Stimulated activated CD8-positive, alpha-beta memory T cell treated with anti-CD3 and anti-CD28 coated beads, Interleukin-4, amount 100 ng/mL, for 1 hour (primary cell): ENCODE measurements at regions not wholly inside any gene's neighbourhood (a gene's known extent, or its start where the extent isn't known, plus 50 kb on each side); places are given as distances from the start of the nearest gene placed in this dataset.
"Not testable (repeated sequence)": the region's sequence is repeated elsewhere in the genome, so short reads cannot be mapped to it uniquely, and the experiment has no call there.

ENCODE experiments used
- DNase-seq, 2 donors: peaks; one replicate each; pipeline ENCODE4 v3.0.0-alpha.2; 2020; ENCODE audit warnings: low read depth in 2 of 2, low spot score in 1 of 2

DNA sequence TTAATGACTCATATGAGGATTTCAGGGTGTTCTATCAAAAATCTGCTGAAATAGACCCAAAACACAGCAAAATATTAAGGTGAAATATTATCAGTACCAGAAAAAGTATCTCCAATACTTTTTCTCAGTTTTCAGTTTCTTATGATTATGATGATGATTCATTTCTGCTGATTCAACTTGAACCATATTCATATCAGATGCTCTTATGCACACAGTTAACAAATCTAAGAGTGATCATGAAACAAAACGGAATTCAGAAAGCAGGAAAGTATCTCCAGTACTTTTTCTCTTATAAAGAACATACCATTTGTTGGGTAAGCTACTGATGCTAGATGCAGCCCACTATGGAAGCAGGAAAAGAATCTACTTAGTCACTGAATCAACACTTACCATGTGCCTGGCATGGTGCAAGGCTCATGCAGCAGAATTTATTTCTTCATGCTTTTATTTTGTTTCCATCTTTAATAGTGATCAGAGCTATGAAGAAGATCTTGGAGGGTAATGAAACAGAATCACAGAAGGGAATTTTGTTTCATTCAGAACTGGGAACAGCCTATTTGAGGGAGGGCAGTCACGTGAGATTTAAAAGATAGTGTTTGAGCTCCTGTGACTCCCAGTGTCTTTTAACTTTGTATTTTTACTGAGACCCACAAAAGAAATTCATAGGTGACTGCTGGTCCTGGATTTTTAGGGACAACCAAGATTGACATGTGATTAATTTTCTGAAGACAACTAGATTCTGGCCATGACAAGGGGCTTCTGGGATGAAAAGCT is 480.6 kb downstream of the SETD4 start:
- DNase-seq: no peak

DNA sequence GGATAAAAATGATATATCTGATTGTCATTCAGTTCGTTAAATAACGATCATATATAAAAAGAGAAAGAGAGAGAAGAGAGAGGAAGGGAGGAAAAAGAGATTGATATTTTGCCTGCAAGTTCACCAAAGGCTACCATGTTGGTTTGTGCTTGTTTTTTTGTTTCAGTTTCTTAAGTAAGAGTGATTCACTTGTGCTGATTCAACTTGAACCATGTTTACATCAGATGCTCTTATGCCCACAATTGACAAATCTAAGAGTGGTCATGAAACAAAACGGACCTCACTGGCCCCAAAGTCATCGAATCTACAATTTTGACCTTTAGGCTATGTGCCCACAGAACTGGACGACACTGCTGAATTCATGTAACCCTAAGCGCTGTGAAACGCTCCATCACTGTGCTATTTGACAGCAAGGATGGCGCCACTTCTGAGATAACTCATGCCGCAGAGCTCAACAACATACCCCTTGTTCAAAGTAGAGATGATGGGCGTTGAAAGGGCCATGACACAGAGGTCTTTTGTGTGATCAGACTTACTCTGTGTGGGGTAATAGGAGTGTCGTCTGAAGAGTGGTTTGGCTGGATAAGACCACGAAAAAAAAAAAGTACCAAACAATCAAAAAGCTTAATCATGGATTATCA is 481.4 kb downstream of the SETD4 start:
- DNase-seq: no peak

DNA sequence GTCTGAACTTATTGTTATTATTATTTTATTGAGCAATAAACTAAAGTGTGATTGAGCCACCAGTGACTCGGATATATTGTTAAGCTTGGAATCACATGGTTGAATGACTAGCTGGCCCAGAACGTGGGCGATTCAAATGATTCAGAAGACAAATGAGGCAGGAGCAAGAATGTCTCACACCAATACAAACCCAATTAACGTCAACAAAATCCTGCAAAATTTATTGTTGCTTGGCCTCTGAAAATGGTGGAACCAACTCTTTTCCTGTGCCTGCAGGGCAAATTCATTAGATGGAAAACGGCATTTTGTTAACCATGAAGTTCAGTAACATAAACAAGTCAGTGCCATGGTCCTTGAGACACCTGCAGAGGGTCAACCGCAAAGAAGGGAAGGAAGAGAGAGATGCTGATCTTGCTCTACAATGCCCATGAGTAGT is 482.0 kb downstream of the SETD4 start:
- DNase-seq: no peak

DNA sequence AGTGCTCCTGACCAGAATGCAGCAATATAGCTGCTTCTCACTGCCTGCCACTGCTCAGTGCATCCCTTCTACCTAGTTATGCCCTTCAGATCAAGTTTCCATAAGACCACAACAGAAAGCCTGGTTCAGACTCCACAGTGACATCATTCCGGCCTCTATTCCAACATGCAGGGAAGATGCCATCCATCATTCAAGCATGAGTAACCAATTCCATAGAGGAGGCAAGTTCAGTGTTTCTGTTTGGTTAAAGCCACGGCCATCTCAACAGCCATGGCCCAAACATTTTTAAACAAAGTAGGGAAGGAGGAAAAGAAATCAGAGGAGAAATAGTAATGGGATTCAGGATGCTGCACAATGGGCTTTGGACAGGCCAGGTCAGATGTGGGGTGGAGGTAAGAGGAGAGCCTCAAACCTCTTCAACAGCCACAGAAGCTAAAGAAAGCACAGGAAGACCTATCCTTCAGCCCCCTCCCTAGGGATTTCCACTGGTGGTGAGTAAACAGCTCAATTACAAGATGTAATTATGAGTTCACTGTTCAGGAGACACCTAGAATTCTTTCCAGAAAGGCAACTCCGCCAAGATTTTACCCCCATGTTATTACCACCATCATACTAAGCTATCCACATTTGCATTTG is 484.9 kb downstream of the SETD4 start:
- no peak for DNase-seq

DNA sequence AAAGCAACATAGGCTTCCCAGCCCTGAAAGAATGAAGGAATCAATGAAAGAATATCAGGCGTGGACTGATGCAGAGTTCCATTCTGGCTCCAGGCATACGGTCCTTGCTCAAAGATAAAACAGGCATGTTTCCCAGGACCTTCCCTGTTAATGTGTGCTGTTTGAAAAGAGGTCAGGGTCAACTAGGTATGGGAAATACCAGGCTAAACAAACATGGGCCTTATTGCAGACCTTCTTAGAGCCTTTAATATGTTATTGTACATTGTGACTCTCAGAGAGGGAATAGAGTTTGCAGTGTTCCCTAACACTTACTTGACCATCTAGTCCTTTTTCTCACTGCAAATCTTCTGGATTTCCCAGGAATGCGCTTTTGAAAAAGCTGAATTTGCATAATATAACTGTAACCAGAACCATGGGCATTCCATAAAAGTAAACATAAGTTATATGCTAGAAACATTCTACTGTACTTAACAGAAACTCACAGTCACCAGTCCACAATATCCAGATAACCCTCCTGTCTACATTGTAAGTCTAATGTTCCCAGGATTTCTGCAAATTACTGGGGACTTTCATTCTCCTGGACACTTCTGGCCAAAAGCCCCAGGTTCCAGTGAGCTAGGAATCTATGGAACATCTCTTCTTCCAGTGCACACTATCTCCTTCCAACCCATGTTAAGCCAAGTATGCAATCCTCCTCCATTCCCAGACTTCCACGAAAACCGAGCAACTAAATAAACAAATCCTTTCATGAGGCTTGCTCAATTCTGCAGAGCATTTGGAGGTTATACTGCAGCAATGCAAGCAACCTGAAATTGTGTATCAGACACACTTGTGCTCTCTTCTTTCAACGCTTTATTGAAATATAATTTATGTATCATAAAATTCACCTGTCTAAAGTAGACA is 486.6 kb downstream of the SETD4 start:
- no peak for DNase-seq

DNA sequence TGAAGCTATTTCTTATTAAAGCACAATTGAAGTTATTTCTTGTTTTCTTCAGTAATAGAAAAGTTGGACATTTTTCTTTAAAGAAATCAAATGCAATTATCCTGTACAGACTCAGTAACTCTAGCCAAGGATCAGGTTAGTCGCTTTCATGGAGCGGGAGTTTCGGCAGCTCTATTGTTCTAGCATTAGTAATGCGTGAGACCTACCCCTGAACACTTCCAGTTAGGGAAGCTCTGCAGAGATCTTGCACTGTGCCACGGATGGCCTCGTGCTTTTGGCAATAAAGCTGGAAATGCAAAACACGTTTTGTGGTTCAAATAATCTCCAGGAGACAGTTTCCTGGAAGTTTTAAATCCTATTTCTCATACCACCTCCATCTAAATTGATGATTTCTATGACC is 488.4 kb downstream of the SETD4 start:
- no peak for DNase-seq

DNA sequence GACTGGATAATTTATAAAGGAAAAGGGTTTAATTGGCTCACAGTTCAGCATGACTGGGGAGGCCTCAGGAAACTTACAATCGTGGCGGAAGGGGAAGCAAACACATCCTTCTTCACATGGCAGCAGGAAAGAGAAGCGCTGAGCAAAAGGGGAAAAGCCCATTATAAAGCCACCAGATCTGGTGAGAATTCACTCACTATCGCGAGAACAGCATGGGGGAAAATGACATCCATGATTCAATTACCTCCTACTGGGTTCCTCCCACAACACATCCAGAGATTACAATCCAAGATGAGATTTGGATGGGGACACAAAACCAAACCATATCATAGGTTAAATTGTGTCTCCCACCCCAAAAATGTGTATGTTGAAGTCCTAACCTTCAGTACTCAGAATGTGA is 491.7 kb downstream of the SETD4 start:
- no peak for DNase-seq

DNA sequence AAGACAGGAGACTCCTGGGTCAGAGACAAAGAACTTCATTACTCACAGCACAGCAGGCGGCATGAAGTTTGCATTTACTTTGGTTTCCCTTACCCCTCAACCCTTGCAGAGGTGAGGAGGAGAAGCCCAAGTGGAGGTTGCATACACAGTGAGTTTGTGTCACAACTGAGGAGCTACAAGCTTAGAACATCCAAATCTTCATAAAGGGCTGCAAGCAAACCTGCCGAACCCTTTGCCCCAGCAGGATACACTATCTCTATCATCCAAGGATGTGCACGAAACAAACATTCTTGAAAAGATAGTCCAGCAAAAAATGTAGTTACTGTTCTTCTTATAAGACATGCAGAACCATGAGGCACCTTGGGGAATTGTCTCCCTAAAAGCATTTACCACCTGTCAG is 493.5 kb downstream of the SETD4 start:
- DNase-seq: no peak

DNA sequence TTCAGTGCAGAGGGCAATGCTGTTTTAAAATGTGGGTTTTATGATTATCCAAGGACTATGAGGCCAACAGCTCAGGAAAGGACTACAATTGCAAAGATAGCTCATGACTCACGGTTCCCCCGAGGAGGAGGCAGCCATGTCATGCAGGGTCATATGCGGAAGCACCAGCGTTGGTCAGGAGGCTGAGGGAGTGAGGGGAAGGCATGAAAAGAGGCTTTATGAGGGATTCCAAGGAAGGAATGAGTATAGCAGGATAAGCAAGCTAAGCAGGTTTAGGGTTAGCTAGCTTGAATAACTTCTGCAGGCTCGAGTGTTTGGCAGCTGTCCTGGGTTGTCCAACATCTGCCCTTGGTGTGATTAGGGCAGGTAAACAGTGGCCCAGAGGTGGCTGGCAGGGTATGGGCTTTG is 495.1 kb downstream of the SETD4 start:
- no peak for DNase-seq

DNA sequence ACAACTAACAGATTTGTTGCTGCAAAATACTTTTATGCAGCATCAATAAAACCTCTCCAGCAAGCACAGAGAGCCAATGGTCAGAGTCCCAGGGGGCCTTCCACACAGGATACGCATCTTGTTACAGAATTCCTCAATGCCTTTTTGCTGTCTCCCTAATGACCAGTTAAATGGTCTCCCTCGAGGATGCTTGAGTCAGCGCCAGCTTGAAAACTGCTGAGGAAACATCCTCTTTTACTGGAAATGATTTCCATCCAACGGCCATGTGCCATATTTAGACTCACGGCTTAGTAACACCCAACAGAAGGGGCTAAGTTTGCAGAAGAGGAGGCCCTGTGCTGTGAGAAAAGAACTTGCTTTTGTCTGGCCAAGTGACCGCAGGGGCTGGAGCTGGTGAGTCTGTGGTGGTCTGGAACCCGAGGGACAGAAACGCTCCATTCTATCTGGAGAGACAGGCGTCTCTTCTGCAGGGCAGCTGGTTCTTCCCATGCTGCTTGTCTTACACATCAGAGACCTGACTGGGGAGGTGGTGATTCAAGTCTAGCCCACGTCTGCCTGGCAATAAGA is 496.4 kb downstream of the SETD4 start:
- DNase-seq: no peak

DNA sequence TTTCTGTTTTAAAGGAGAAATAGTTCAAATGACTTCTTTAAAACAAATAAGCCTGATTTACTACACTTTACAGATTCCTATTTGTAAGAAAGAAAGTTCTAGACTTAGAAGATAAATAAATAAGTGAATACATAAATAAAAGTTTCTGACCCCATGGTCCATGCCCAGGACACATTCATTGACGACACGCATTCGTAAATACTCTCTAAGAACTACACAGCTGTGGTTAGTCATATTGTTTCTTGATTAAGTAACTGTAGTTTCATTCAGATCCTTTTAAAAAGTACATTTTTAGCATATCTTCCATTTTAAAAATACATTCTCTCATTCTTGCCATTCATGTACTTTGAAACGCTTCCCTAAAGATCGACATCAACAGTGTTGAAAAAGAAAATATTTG is 497.4 kb downstream of the SETD4 start:
- DNase-seq: no peak

DNA sequence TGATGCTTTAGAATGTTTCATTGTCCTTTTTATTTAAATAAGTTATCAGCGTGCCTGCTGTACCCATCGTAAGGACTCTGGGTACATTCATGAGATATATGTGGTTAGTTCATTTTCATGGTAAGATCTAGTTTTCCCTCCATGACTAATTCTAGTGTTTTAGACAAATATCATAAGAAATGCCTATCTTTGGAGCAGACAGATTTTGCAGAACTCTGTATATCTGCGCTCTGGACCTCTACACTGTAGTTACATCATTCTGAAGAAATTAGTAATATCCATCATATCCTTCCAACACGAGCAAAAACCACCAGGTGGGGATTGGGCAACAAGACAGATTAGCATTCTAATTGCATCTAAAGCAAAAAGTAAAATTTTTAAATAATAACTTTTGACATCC is 499.2 kb downstream of the SETD4 start:
- DNase-seq: no peak

DNA sequence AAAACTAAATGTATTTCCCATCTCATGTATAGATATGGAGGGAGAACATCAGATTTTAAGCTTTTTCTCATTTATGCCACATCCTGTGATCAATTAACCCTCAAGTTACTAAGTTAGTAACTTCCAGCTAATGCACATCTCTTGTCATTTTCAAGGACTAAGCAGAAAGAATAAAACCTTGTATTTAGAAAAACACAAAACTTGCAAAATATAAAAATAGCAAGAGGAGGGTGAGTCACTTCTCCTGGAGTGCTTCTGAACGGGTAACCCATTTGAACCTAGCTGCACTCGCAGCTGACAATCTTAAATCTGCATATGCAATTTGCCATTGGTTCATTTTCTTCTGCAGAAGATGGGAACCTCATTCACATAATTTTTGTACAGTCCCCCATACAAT is 500.5 kb downstream of the SETD4 start:
- no peak for DNase-seq

DNA sequence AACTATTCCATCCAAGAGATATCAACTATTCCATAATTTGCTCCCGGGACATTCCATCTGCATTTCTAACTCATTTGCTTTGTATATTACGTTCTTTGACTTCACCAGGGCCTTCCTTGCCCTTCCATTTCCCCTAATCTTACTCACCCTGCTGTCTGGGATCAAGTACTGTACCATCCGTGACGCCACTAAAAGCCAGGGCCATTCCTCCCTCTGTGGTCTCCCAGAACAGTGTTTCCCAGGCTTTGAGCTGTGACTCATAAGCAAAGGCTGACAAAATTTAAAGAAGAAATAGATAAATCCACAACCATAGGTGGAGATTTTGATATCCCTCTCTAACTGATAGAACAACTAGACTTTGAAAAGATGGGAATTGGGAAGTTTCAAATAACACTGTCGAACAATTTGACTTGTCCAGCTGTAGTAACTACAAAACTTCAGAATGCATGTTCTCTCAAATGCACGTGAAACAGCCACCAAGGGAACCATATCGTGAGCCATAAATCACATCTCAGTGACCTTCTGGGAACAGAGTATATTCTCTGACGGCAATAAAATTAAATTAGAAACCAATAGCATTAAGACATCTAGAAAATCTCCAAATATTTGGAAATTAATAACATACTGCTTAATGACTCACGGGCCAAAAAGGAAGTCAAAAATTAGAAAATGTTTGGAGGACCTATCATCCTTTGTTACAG is 501.0 kb downstream of the SETD4 start:
- no peak for DNase-seq

DNA sequence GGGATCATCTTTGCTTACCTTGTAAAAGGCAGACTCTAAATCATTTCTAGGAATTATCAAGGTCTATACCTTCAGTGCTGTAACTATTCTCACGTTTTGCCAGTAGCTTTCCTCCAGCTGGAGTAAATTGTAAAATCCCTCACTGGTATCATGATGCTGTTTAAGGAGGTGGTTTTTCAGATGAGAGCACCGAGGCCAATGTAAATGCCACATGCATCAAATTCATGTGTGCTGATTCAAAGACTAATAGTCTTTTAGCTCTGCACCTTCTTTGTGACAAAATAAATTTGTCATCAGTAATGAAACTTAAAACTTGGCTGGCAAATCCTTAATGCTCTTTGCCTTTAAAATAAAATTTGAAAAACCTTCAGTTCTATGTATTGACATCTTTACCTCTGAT is 503.8 kb downstream of the SETD4 start:
- DNase-seq: no peak

DNA sequence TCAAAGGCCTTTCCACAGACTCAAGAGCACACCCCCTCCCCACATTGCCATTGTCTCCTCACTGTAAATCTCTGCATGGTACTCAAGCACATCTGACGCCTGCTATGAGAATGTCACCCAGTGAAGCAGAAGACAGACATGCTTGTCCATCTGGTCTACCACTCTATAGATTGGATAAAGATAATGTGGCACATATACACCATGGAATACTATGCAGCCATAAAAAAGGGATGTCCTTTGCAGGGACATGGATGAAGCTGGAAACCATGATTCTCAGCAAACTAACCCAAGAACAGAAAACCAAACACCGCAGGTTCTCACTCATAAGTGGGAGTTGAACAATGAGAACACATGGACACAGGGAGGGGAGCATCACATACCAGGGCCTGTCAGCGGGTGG is 503.4 kb upstream of the RUNX1 start:
- DNase-seq: not testable (repeated sequence)

DNA sequence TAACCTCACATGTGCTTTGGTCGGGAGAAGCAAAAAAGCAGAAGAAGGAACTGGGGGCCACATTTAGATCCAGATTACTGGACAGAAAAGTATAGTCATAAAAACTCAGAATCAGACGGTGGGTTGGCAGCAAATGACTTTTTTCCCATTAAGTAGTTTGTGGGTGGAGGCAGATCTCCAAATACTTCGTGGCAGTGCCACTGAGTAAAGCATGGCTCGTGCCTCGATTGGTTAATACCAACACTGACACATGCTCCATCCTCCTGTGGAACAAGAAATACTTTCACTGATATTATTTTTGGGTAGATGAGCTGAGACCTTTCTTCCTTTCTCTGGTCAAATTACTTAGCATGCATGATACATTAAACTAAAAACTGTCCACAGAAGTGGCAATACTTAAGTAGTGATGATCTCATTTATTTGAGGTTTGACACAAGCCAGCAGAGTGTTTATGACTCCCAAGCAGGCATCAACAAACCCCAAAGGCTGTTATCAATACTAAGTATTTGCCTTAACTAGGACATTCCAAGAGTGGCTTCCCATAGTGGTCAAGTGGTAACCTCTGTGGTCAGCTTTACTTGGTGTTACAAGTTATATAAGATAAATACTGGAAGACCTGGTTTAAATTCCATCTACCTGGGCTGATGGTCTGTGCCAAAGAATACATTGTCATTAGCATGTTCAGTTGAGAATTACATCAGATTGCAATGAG is 500.0 kb upstream of the RUNX1 start:
- DNase-seq: no peak

DNA sequence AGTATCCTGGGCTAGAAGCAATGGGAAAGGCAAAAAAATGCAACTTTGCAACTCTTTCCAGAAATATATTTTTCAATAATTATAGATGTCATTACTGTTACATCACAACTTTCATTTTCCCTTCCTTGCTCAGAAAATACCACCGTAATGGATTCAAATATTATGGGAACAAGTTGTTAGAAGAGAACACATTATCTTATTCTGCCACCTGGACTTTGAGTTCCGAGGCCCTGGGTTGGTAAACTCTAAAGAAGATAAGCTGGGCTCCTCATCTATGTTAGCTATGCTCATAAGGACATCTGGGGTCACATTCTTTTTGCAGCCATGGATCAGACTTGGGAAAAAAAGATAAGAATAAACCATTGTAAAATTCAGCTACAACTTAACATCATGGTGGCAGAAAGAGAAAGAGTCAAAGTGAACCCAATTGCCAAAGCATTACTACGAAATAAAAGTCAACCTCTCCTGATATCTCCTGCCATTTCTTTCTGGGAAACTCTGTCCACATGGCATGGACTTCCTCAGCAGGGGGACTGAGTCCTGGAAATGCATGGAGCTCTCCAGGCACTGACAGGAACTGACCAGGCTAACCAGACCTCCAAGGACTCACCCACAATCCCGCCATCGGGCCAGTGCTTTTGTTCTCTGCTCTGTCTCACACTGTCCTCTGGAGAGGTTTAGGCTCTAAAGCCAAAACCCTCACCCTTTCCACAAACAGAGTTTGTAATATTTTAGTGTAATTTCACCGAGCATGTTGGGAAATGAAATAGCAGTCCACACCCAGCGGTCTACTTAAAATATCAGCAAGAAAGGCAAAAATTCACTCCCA is 499.1 kb upstream of the RUNX1 start:
- DNase-seq: no peak

DNA sequence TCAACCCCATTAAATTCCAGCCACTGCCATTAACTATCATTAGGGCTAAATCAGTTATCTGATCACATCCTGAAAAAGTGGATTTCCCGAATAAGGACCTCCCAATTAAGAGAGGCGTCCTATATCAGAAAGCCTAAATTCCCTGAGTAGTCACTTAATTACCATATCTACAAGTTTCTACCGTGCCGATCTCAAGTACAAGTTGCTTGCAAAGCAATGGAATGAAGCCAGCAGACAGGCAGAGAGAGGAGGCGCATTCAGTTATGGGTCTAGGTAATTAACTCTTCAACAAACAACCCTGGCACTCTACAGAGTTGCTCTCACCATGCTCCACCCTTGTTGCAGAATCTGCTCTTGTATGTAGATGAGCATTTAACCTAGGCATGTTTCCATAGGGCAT is 494.6 kb upstream of the RUNX1 start:
- DNase-seq: no peak
